ENCODE measurements at regions not wholly inside any gene's neighbourhood (a gene's known extent, or its start where the extent isn't known, plus 50 kb on each side); places are given as distances from the start of the nearest gene placed in this dataset.
"Not testable (repeated sequence)": the region's sequence is repeated elsewhere in the genome, so short reads cannot be mapped to it uniquely, and the experiment has no call there.

DNA sequence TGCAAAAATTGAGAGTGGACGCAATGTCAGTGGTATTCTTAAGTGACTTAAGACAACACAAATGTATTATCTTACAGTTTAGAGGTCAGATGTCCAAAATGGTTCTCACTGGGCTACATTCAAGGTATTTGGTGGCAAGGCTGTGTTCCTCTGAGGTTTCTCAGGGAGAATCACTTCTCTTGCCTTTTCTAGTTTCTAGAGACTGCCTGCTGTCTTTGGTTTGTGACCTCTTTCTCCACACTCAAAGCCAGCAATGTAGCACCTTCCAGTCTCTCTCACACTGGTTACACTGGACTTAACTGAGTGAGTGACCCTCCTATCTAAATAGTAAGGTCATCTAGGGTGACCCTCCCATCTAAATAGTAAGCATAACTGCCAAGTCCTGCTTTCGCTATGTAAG, 613.2 kb upstream of the COBL start:
- intact Hi-C loops (cut with DNase I): no loop called here
- no peaks in the 10 kb centered on the region for H3K27me3 ChIP-seq
- DNase-seq (no peak), ATAC-seq (no peak)
- peaks cover 0 to 42% (median 3%) of the 10 kb centered on the region in 11 donors for H3K9me3 ChIP-seq
- WGBS, 2 donors: 45 to 49% methylated on average over 2 of the region's 2 CpGs
- no peak overlapping the region for H3K27ac ChIP-seq
- no peak for TF ChIP-seq CTCF (IDR thresholded peaks at IDR 0.05)
- no peaks in the 10 kb centered on the region for H3K4me1 ChIP-seq
- H3K4me3 ChIP-seq: no peak overlapping the region
- H3K36me3 ChIP-seq: no peaks in the 10 kb centered on the region

DNA sequence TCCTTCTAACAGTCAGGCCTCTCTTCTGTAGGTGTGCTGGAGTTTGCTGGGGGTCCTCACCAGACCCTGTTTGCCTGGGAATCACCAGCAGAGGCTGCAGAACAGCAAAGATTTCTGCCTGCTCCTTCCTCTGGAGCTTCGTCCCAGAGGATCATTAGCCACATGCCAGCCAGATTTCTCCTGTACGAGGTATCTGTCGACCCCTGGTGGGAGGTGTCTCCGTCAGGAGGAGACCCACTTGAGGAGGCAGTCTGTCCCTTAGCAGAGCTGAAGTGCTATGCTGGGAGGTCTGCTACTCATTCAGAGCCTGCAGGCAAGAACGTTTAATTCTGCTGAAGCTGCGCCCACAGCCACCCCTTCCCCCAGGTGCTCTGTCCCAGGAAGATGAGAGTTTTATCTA, 611.1 kb upstream of the COBL start:
- 59 to 61% methylated on average over 6 of the region's 6 CpGs for WGBS, 2 donors
- Histone ChIP-seq H3K4me3 (no peak overlapping the region), H3K27ac (no peak overlapping the region), H3K9me3 (peaks cover 0 to 38% (median 5%) of the 10 kb centered on the region in 11 donors), H3K36me3 (no peaks in the 10 kb centered on the region), H3K27me3 (no peaks in the 10 kb centered on the region), H3K4me1 (no peaks in the 10 kb centered on the region)
- TF ChIP-seq CTCF (IDR thresholded peaks at IDR 0.05): no peak
- ATAC-seq: no peak
- no peak for DNase-seq
- intact Hi-C loops (cut with DNase I): no loop called here

- Histone ChIP-seq H3K4me1 (no peaks in the 10 kb centered on the region), H3K36me3 (no peaks in the 10 kb centered on the region), H3K9me3 (peaks cover 0 to 18% (median 0%) of the 10 kb centered on the region in 11 donors), H3K27me3 (no peaks in the 10 kb centered on the region), H3K27ac (no peak overlapping the region), H3K4me3 (no peak overlapping the region)
- intact Hi-C loops (cut with DNase I): no loop called here
- DNase-seq (no peak), ATAC-seq (no peak)
- 61 to 69% methylated on average over 3 of the region's 3 CpGs for WGBS, 2 donors
- TF ChIP-seq CTCF (IDR thresholded peaks at IDR 0.05): no peak
Measured at GRCh38 chr7:51918581-51918980, 602.0 kb upstream of the COBL start.

DNA sequence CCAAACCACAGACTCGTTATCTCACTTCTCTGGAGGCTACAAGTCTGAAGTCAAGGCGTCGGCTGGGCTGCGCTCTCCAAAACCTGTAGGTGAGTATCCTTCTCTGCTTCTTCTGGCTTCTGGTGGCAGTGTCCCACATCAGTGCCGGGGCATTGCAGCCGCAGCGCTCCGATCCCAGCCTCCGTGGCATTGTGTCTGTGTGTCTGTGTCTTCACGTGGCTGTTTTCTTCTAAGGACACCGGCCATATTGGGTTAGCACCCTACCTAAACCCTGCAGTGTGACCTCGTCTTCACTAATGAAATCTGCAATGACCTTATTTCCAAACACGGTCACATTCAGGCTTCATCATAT, 584.9 kb upstream of the COBL start:
- intact Hi-C loops (cut with DNase I): no loop called here
- Histone ChIP-seq H3K4me1 (no peaks in the 10 kb centered on the region), H3K36me3 (no peaks in the 10 kb centered on the region), H3K4me3 (no peak overlapping the region), H3K27ac (no peak overlapping the region), H3K27me3 (no peaks in the 10 kb centered on the region), H3K9me3 (peaks cover 0 to 14% (median 0%) of the 10 kb centered on the region in 11 donors)
- ATAC-seq: no peak
- WGBS, 2 donors: 87 to 89% methylated on average over 13 of the region's 13 CpGs
- no peak for DNase-seq
- no peak for TF ChIP-seq CTCF (IDR thresholded peaks at IDR 0.05)

- H3K36me3 ChIP-seq; H3K4me1 ChIP-seq; ATAC-seq; H3K27me3 ChIP-seq; intact Hi-C loops (cut with DNase I); DNase-seq; H3K4me3 ChIP-seq; H3K27ac ChIP-seq: not testable (repeated sequence)
- WGBS, 2 donors: 89 to 94% methylated on average over 42 of the region's 42 CpGs
- peaks cover 0 to 14% (median 0%) of the 10 kb centered on the region in 11 donors for H3K9me3 ChIP-seq
Measured at GRCh38 chr7:51900755-51901488, 584.3 kb upstream of the COBL start.

Measured in heart right ventricle (tissue), 16 donors.